Caco-2 (cell line): ENCODE measurements at regions not wholly inside any gene's neighbourhood (a gene's known extent, or its start where the extent isn't known, plus 50 kb on each side); places are given as distances from the start of the nearest gene placed in this dataset.

Source experiments
- BruUV-seq: library from RNA; stranded (reverse); fragments of 400-500 nt; replicated peaks from 2 replicates; lab custom pipeline; 2021; lab: Mats Ljungman, UMichigan
- CTCF ChIA-PET: fragments of 300-600 bp; sonication (Branson Sonifier 250); formaldehyde crosslinking; loops from one replicate; lab custom pipeline; 2022; ENCODE audit warnings: antibody characterized with exemption; lab: Charles Lee
- POLR2A ChIA-PET: fragments of 300-600 bp; sonication (Branson Sonifier 250); formaldehyde crosslinking; loops from one replicate; lab custom pipeline; 2022; ENCODE audit warnings: antibody characterized with exemption; lab: Charles Lee
- DNase-seq, 2 experiments: peaks; one replicate each; pipeline versions ENCODE4 v3.0.0 to v3.0.0-alpha.2; 2020 to 2022
- H3K27me3 ChIP-seq: replicated peaks from 2 replicates; pipeline ENCODE4 v1.6.0; 2011; ENCODE audit warnings: low read length; ENCODE audit not compliant: control insufficient read depth, insufficient read depth
- H3K36me3 ChIP-seq: 2 replicates; pipeline ENCODE4 v1.5.1; 2011; ENCODE audit warnings: low read length; ENCODE audit not compliant: control insufficient read depth, insufficient read depth
- H3K4me1 ChIP-seq: fragments of 250-450 bp; sonication (Bioruptor Pico); 2 replicates; pipeline ENCODE4 v1.5.1; 2020; ENCODE audit warnings: mild to moderate bottlenecking
- H3K4me3 ChIP-seq: 2 replicates; pipeline ENCODE4 v1.5.1; 2011; ENCODE audit warnings: low read depth, mild to moderate bottlenecking, control low read depth, low read length
- H3K9me3 ChIP-seq: fragments of 250-450 bp; sonication (Bioruptor Pico); 2 replicates; pipeline ENCODE4 v1.5.1; 2020; ENCODE audit warnings: mild to moderate bottlenecking, moderate library complexity
- H3K27ac Mint-ChIP-seq: one replicate; pipeline ENCODE4 v1.8.0; 2022; ENCODE audit warnings: mixed read lengths; ENCODE audit not compliant: unreplicated experiment
- H3K27me3 Mint-ChIP-seq: one replicate; pipeline ENCODE4 v1.8.0; 2022; ENCODE audit warnings: mixed read lengths; ENCODE audit not compliant: insufficient read depth, unreplicated experiment
- H3K36me3 Mint-ChIP-seq: one replicate; pipeline ENCODE4 v1.8.0; 2022; ENCODE audit warnings: mild to moderate bottlenecking, mixed read lengths; ENCODE audit not compliant: insufficient read depth, unreplicated experiment
- H3K4me1 Mint-ChIP-seq: one replicate; pipeline ENCODE4 v1.8.0; 2022; ENCODE audit warnings: low read depth, mixed read lengths; ENCODE audit not compliant: unreplicated experiment
- H3K4me3 Mint-ChIP-seq: one replicate; pipeline ENCODE4 v1.8.0; 2022; ENCODE audit warnings: mild to moderate bottlenecking, moderate library complexity, mixed read lengths; ENCODE audit not compliant: unreplicated experiment
- H3K9me3 Mint-ChIP-seq: one replicate; pipeline ENCODE4 v1.8.0; 2022; ENCODE audit warnings: mixed read lengths; ENCODE audit not compliant: unreplicated experiment
- CTCF ChIP-seq, 2 experiments: fragments of 200-600 bp in 1 of 2; IDR thresholded peaks; 1 replicate in 1 of 2; 2 replicates in 1 of 2; pipeline versions ENCODE4 v1.5.1 to v1.8.0; 2011 to 2022; ENCODE audit warnings: antibody characterized with exemption in 1 of 2, control low read depth in 1 of 2, inconsistent platforms in 1 of 2, low read depth in 1 of 2, low read length in 1 of 2, mild to moderate bottlenecking in 1 of 2, moderate library complexity in 1 of 2; ENCODE audit not compliant: insufficient read depth in 1 of 2, severe bottlenecking in 1 of 2, unreplicated experiment in 1 of 2
- intact Hi-C: fragments of 100-400 bp; cut with micrococcal nuclease; formaldehyde crosslinking; loops from one replicate; pipeline ENCODE4 v1.10.0; 2022; ENCODE audit not compliant: unreplicated experiment

DNA sequence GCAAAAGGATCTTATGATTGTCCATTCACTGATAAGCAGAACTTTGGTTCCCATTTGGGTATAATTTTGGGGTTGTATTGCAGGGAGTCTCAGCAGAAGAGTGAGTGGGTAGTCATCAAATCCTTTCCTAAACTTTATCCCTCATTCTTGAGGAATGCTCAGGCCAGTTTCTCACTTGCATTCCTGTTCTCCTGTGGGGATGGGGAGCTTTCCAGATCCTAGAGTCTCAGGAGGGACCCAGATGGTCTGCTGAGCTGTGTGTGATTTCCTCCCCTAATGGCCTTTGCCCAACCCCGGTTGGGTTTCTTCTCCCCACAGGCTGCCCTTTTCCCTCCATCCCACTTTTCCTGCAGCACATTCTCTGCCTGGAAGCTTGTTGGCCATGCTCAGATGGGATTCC is 79.9 kb downstream of the MIAT start:
- CTCF ChIA-PET: no interaction called here
- H3K27ac Mint-ChIP-seq: no peak overlapping the region

DNA sequence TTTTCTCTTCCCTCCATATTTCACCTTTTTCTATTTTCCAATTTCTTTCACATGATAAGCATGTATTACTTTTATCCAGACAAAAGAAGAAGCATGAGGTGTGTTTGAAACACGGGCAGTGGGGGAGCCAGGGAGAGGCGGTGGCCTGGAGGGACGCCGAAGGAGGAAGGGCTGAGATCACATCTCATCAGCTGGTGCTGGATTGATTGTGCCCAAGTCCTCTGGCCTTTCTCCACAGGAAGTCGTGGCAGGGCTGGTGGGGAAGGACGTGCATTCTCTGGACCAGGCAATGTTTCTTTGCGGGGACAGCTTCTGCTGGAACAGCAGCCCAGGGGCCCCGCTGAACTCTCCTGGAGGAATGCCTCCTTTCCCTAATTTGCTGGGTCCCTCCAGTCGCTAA is 82.9 kb downstream of the MIAT start:
- POLR2A ChIA-PET: no interaction called here

More for the DNA sequence above, 79.9 kb downstream of the MIAT start:
- Mint-ChIP-seq H3K4me3 (no peak overlapping the region), H3K9me3 (no peaks in the 10 kb centered on the region), H3K27me3 (peaks cover 2% of the 10 kb centered on the region), H3K4me1 (no peaks in the 10 kb centered on the region), H3K36me3 (no peaks in the 10 kb centered on the region)
- no peak for DNase-seq
- Histone ChIP-seq H3K27me3 (no peaks in the 10 kb centered on the region), H3K4me1 (no peaks in the 10 kb centered on the region), H3K9me3 (no peaks in the 10 kb centered on the region), H3K36me3 (no peaks in the 10 kb centered on the region), H3K4me3 (no peak overlapping the region)
- intact Hi-C loops: no loop called here
- BruUV-seq: no TSS peak
- TF ChIP-seq CTCF (IDR thresholded peaks at IDR 0.05; ENCODE audit: insufficient read depth in 1 of 2, low read depth in 1 of 2, low read length in 1 of 2, severe bottlenecking in 1 of 2, unreplicated experiment in 1 of 2): no peak
- POLR2A ChIA-PET: no interaction called here

GRCh38 chr22:26743149-26743548 is 85.8 kb downstream of the MIAT start:
- H3K27ac Mint-ChIP-seq: no peak overlapping the region
- H3K4me1 ChIP-seq: no peaks in the 10 kb centered on the region
- ChIA-PET POLR2A (no interaction called here), CTCF (no interaction called here)
- H3K27me3 Mint-ChIP-seq: peaks cover 7% of the 10 kb centered on the region
- no peak for TF ChIP-seq CTCF (IDR thresholded peaks at IDR 0.05; ENCODE audit: insufficient read depth in 1 of 2, low read depth in 1 of 2, low read length in 1 of 2, severe bottlenecking in 1 of 2, unreplicated experiment in 1 of 2)
- BruUV-seq: no TSS peak
- no peaks in the 10 kb centered on the region for H3K9me3 ChIP-seq
- H3K4me3 ChIP-seq: no peak overlapping the region
- no peaks in the 10 kb centered on the region for H3K36me3 ChIP-seq
- no peak overlapping the region for H3K4me3 Mint-ChIP-seq
- H3K27me3 ChIP-seq: no peaks in the 10 kb centered on the region
- no peaks in the 10 kb centered on the region for H3K36me3 Mint-ChIP-seq
- no peak for DNase-seq
- H3K4me1 Mint-ChIP-seq: no peaks in the 10 kb centered on the region
- no peaks in the 10 kb centered on the region for H3K9me3 Mint-ChIP-seq
- intact Hi-C loops: no loop called here

More for the DNA sequence above, 82.9 kb downstream of the MIAT start:
- TF ChIP-seq CTCF (IDR thresholded peaks at IDR 0.05; ENCODE audit: insufficient read depth in 1 of 2, low read depth in 1 of 2, low read length in 1 of 2, severe bottlenecking in 1 of 2, unreplicated experiment in 1 of 2): no peak
- H3K27ac Mint-ChIP-seq: no peak overlapping the region
- H3K4me1 Mint-ChIP-seq: no peaks in the 10 kb centered on the region
- Histone ChIP-seq H3K27me3 (no peaks in the 10 kb centered on the region), H3K4me3 (no peak overlapping the region), H3K4me1 (no peaks in the 10 kb centered on the region), H3K36me3 (no peaks in the 10 kb centered on the region), H3K9me3 (no peaks in the 10 kb centered on the region)
- CTCF ChIA-PET: no interaction called here
- no TSS peak for BruUV-seq
- no peaks in the 10 kb centered on the region for H3K9me3 Mint-ChIP-seq
- intact Hi-C loops: no loop called here
- H3K4me3 Mint-ChIP-seq: no peak overlapping the region
- H3K27me3 Mint-ChIP-seq: no peaks in the 10 kb centered on the region
- H3K36me3 Mint-ChIP-seq: no peaks in the 10 kb centered on the region
- DNase-seq: no peak
